Ovary (tissue), 3 donors: ENCODE measurements at regions not wholly inside any gene's neighbourhood (a gene's known extent, or its start where the extent isn't known, plus 50 kb on each side); places are given as distances from the start of the nearest gene placed in this dataset.

Experiments used
- CTCF ChIP-seq, 3 donors: fragments of 450-650 bp in 2 of 3; fragments of 200-600 bp in 1 of 3; IDR thresholded peaks; one replicate each; pipeline versions ENCODE4 v1.5.1 to v1.8.0; 2016 to 2022; ENCODE audit warnings: antibody characterized with exemption in 3 of 3, mild to moderate bottlenecking in 1 of 3
- EP300 ChIP-seq: sonication (generic); formaldehyde crosslinking; IDR thresholded peaks from one replicate; pipeline ENCODE4 v1.6.1; 2017; ENCODE audit warnings: antibody characterized with exemption
- POLR2A ChIP-seq: fragments of 450-650 bp; IDR thresholded peaks from one replicate; pipeline ENCODE4 v1.6.1; 2017; ENCODE audit warnings: antibody characterized with exemption, mild to moderate bottlenecking, moderate library complexity
- donor health status: DM: no; HTN: no; CAD: no.

DNA sequence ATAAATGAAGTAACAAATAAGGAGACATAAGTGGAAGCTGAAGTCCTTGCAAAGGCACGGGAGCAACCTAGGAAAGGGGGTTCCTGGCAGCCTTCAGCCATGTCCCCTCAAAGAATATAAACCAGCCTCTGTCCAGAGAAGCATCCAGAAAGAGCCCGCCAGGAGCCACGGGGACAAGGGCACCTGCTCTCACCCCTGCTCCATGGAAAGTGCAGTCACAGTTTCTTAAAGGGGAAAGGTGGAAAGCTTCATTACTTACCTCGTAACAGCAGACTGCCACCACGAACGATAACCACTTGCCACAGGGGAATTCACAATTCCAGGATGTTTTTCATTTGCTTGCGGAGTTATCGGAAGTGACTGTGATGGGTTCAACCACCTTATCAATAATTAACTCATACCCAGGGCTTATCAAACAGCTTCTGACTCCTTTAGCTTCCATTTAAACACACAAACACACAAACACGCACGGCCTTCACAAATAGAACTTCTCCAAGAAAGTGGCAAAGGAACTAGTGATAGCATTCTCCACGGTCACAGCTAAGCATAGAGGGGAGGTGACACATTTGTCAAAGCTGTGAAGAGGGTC is 134.2 kb upstream of the IGF1R start:
- no peak for TF ChIP-seq EP300
- TF ChIP-seq CTCF (IDR thresholded peaks at IDR 0.05): no peak
- no peak for TF ChIP-seq POLR2A
